ENCODE measurements at regions not wholly inside any gene's neighbourhood (a gene's known extent, or its start where the extent isn't known, plus 50 kb on each side); places are given as distances from the start of the nearest gene placed in this dataset.

DNA sequence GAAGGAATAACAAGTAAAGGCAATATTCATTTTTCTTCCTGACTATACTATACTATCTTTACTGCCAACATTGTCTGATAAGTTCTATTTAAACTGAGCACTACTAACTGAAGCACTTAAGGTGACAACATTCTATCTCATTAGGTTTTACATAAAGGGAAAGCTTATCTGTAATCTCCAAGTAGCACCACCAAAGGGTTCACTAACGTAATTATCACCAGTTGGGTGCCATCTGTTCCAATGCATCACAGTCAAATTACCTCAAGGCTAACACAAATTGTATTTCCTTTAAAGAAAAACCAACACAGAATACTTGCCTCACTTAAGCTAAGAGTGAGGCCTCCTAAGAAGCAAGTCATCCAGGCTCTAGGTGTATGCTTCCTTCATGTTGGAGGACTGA, 453.8 kb downstream of the RAP2B start:
- ChIA-PET CTCF (no interaction called here), POLR2A (no interaction called here)
- H3K36me3 ChIP-seq (ENCODE audit: control insufficient read depth in 2 of 2, extremely low read depth in 1 of 2, insufficient read depth in 1 of 2, low read length in 1 of 2) = no peaks in the 10 kb centered on the region
- WGBS (ENCODE audit: insufficient coverage) = no CpG with 5 or more reads among the region's 1 CpG
- H3K27me3 ChIP-seq (replicated peaks in 1 of 2; ENCODE audit: control insufficient read depth in 2 of 2, extremely low read depth in 1 of 2, insufficient read depth in 2 of 2, low read length in 1 of 2) = no peaks in the 10 kb centered on the region
- Mint-ChIP-seq H3K36me3 (no peaks in the 10 kb centered on the region), H3K4me3 (no peak overlapping the region), H3K9me3 (peaks cover 0 to 5% (median 3%) of the 10 kb centered on the region in 3 donors), H3K27ac (no peak overlapping the region), H3K4me1 (peaks cover 2 to 8% (median 4%) of the 10 kb centered on the region in 3 donors), H3K27me3 (no peaks in the 10 kb centered on the region)
- H3K9me3 ChIP-seq = no peaks in the 10 kb centered on the region
- DNase-seq = no peak
- no peak overlapping the region for H3K27ac ChIP-seq (ENCODE audit: low read length)
- ATAC-seq (replicated peaks in 1 of 4) = no peak
- no peak overlapping the region for H3K4me3 ChIP-seq (ENCODE audit: control insufficient read depth in 1 of 2, extremely low read depth in 1 of 2, low read length in 1 of 2)
- H3K4me1 ChIP-seq (ENCODE audit: control insufficient read depth in 1 of 2, extremely low read depth in 1 of 2, insufficient read depth in 2 of 2, low read length in 2 of 2) = no peaks in the 10 kb centered on the region

DNA sequence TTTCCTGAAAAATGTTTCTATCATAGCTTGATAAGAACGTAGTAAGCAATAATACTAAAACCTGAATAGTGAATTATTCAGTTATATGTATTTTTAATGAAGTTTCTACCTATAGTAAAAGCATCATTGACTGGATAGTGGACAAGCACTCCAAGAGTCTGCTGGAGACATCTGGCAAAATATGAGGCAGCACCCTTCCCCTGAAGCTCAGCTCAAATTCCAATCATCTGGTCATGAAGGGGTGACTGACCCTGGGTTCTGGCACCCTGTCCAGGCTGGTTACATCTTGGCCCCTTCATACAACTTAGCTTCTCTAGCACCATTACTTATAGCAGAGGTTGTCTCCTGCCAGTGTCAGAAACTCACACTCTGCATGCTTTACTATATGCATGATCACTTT, 455.4 kb downstream of the RAP2B start:
- Histone ChIP-seq H3K27me3 (replicated peaks in 1 of 2; ENCODE audit: control insufficient read depth in 2 of 2, extremely low read depth in 1 of 2, insufficient read depth in 2 of 2, low read length in 1 of 2) (no peaks in the 10 kb centered on the region), H3K36me3 (ENCODE audit: control insufficient read depth in 2 of 2, extremely low read depth in 1 of 2, insufficient read depth in 1 of 2, low read length in 1 of 2) (no peaks in the 10 kb centered on the region), H3K27ac (ENCODE audit: low read length) (no peak overlapping the region), H3K4me3 (ENCODE audit: control insufficient read depth in 1 of 2, extremely low read depth in 1 of 2, low read length in 1 of 2) (no peak overlapping the region), H3K4me1 (ENCODE audit: control insufficient read depth in 1 of 2, extremely low read depth in 1 of 2, insufficient read depth in 2 of 2, low read length in 2 of 2) (peaks cover 8 to 13% of the 10 kb centered on the region in 2 experiments), H3K9me3 (no peaks in the 10 kb centered on the region)
- POLR2A ChIA-PET = no interaction called here
- ATAC-seq (replicated peaks in 1 of 4) (no peak), DNase-seq (no peak)
- H3K9me3 Mint-ChIP-seq = peaks cover 0 to 5% (median 3%) of the 10 kb centered on the region in 3 donors
- no peak overlapping the region for H3K27ac Mint-ChIP-seq
- peaks cover 18 to 24% (median 20%) of the 10 kb centered on the region in 3 donors for H3K4me1 Mint-ChIP-seq
- no CpG with 5 or more reads among the region's 1 CpG for WGBS (ENCODE audit: insufficient coverage)
- H3K36me3 Mint-ChIP-seq = no peaks in the 10 kb centered on the region
- H3K4me3 Mint-ChIP-seq = no peak overlapping the region
- no peaks in the 10 kb centered on the region for H3K27me3 Mint-ChIP-seq
- CTCF ChIA-PET = no interaction called here

DNA sequence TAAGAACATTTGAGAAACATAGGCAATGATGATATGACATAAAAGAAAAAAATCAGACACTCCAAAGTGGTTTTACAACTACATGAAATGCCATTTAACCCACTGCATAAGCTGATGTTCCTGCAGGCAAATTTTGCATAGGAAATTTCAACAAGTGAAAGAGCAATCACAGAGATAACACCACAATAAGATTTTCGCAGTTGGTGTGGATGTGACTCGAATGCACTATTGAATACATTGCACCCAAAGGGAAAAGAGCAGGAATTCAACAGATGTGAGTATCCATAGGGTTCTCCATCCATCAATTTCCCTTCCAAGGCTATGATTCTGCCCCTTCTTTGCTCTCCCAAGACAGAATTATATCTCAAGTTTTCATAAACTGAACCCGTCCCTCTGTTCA, 456.1 kb downstream of the RAP2B start:
- Histone ChIP-seq H3K27ac (ENCODE audit: low read length) (no peak overlapping the region), H3K9me3 (no peaks in the 10 kb centered on the region), H3K4me1 (ENCODE audit: control insufficient read depth in 1 of 2, extremely low read depth in 1 of 2, insufficient read depth in 2 of 2, low read length in 2 of 2) (peaks cover 8 to 18% of the 10 kb centered on the region in 2 experiments), H3K4me3 (ENCODE audit: control insufficient read depth in 1 of 2, extremely low read depth in 1 of 2, low read length in 1 of 2) (no peak overlapping the region), H3K27me3 (replicated peaks in 1 of 2; ENCODE audit: control insufficient read depth in 2 of 2, extremely low read depth in 1 of 2, insufficient read depth in 2 of 2, low read length in 1 of 2) (no peaks in the 10 kb centered on the region), H3K36me3 (ENCODE audit: control insufficient read depth in 2 of 2, extremely low read depth in 1 of 2, insufficient read depth in 1 of 2, low read length in 1 of 2) (no peaks in the 10 kb centered on the region)
- peaks cover 0 to 5% (median 3%) of the 10 kb centered on the region in 3 donors for H3K9me3 Mint-ChIP-seq
- no peak overlapping the region for H3K4me3 Mint-ChIP-seq
- H3K36me3 Mint-ChIP-seq = no peaks in the 10 kb centered on the region
- H3K27me3 Mint-ChIP-seq = no peaks in the 10 kb centered on the region
- no peak for DNase-seq
- peaks cover 25 to 30% (median 25%) of the 10 kb centered on the region in 3 donors for H3K4me1 Mint-ChIP-seq
- no peak for ATAC-seq (replicated peaks in 1 of 4)
- H3K27ac Mint-ChIP-seq = no peak overlapping the region
- POLR2A ChIA-PET = no interaction called here
- CTCF ChIA-PET = no interaction called here
- WGBS (ENCODE audit: insufficient coverage) = no CpG with 5 or more reads among the region's 3 CpGs

DNA sequence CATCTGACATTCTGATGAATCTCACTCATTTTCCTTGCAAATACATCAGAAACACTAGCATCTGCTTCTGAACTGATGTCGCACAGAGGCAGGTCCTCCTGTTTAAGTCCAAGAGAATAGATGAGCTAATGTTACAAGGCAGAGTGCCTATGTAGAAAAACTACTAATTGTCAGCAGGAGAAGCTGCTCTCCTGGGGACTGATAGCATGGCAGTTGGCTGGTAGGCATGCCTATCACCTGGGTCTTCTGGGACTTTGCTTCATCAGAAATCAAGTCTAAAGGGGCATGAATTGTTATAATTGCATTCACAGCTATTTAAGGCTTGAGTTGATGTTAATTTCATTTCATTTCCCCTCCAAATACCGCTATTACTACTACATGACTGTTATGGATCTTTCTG, 457.2 kb downstream of the RAP2B start:
- peaks cover 16 to 29% of the 10 kb centered on the region in 2 experiments for H3K4me1 ChIP-seq (ENCODE audit: control insufficient read depth in 1 of 2, extremely low read depth in 1 of 2, insufficient read depth in 2 of 2, low read length in 2 of 2)
- Mint-ChIP-seq H3K36me3 (no peaks in the 10 kb centered on the region), H3K27me3 (no peaks in the 10 kb centered on the region), H3K9me3 (peaks cover 0 to 5% (median 3%) of the 10 kb centered on the region in 3 donors), H3K4me1 (peaks cover 35 to 38% (median 36%) of the 10 kb centered on the region in 3 donors), H3K27ac (no peak overlapping the region), H3K4me3 (no peak overlapping the region)
- DNase-seq (no peak), ATAC-seq (replicated peaks in 1 of 4) (no peak)
- H3K36me3 ChIP-seq (ENCODE audit: control insufficient read depth in 2 of 2, extremely low read depth in 1 of 2, insufficient read depth in 1 of 2, low read length in 1 of 2) = no peaks in the 10 kb centered on the region
- no CpG with 5 or more reads among the region's 2 CpGs for WGBS (ENCODE audit: insufficient coverage)
- no peaks in the 10 kb centered on the region for H3K27me3 ChIP-seq (replicated peaks in 1 of 2; ENCODE audit: control insufficient read depth in 2 of 2, extremely low read depth in 1 of 2, insufficient read depth in 2 of 2, low read length in 1 of 2)
- no peaks in the 10 kb centered on the region for H3K9me3 ChIP-seq
- no peak overlapping the region for H3K27ac ChIP-seq (ENCODE audit: low read length)
- POLR2A ChIA-PET = no interaction called here
- no peak overlapping the region for H3K4me3 ChIP-seq (ENCODE audit: control insufficient read depth in 1 of 2, extremely low read depth in 1 of 2, low read length in 1 of 2)
- CTCF ChIA-PET = no interaction called here

DNA sequence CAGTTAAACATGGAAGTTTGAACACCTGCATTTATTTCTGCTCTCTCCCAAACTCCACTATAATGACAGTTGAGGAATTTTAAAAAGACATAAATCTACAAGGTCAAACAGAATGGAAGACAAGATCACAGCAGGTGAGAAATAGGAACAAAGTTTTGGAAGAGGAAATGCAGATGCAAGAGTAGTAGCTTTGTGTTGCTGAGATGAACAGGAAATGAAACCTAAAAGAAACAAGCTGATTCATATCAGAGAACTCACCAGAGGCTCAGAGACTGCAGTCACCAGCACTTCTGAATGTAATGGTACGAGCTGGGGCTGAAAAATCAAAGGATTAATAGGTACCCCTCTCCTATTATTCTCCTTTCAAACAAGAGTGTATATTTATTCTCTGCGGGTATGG, 459.9 kb downstream of the RAP2B start:
- ATAC-seq (replicated peaks in 1 of 4) = peak; percentile 46 to 83 (median 74)
- DNase-seq = peak in 1 of 35 experiments; percentile 44
- H3K4me3 Mint-ChIP-seq = peak overlapping the region; percentile 47 to 68 (median 52)
- H3K27ac Mint-ChIP-seq = peak overlapping the region; percentile 87 to 88
- H3K27ac ChIP-seq (ENCODE audit: low read length) = peak overlapping the region; percentile 57
- H3K27me3 ChIP-seq (replicated peaks in 1 of 2; ENCODE audit: control insufficient read depth in 2 of 2, extremely low read depth in 1 of 2, insufficient read depth in 2 of 2, low read length in 1 of 2) = no peaks in the 10 kb centered on the region
- POLR2A ChIA-PET = interaction anchor here in 1 of 2 donors (0.6 kb wide), 1 partner anchor 399 kb away, joined by 4 read pairs; no protein-coding TSS in a partner anchor
- no peaks in the 10 kb centered on the region for H3K9me3 ChIP-seq
- H3K27me3 Mint-ChIP-seq = no peaks in the 10 kb centered on the region
- CTCF ChIA-PET = interaction anchor here (0.6 to 1.6 kb wide), 6 partner anchors 9 to 581 kb away, joined by 3 to 6 read pairs (median 3); no protein-coding TSS in a partner anchor
- H3K4me1 ChIP-seq (ENCODE audit: control insufficient read depth in 1 of 2, extremely low read depth in 1 of 2, insufficient read depth in 2 of 2, low read length in 2 of 2) = peaks cover 20 to 40% of the 10 kb centered on the region in 2 experiments
- H3K4me1 Mint-ChIP-seq = peaks cover 49 to 62% (median 58%) of the 10 kb centered on the region in 3 donors
- peaks cover 0 to 5% (median 3%) of the 10 kb centered on the region in 3 donors for H3K9me3 Mint-ChIP-seq
- H3K36me3 ChIP-seq (ENCODE audit: control insufficient read depth in 2 of 2, extremely low read depth in 1 of 2, insufficient read depth in 1 of 2, low read length in 1 of 2) = no peaks in the 10 kb centered on the region
- H3K36me3 Mint-ChIP-seq = no peaks in the 10 kb centered on the region
- WGBS (ENCODE audit: insufficient coverage) = no CpG with 5 or more reads among the region's 2 CpGs
- no peak overlapping the region for H3K4me3 ChIP-seq (ENCODE audit: control insufficient read depth in 1 of 2, extremely low read depth in 1 of 2, low read length in 1 of 2)

DNA sequence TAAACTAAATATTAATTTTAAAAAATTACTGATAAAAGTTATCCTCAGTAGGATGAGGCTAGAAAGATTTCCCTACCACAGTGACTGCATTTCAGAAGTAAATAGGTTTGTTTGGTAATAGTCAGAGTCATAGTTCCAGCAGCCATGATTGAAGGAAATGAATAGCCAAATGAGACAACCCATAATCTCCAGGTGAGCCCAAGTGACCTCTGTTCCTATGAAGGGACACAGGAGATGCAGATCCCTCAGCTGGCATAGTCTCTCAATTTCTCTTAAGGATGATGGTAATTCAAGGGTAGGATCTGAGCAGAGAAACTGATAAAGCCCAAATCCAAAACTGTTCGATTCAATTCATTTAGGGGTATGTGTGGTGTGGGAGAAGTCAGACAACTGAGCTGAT, 461.8 kb downstream of the RAP2B start:
- POLR2A ChIA-PET = no interaction called here
- CTCF ChIA-PET = interaction anchor here in 1 of 2 donors (1.3 kb wide), 1 partner anchor 458 kb away, joined by 4 read pairs; no protein-coding TSS in a partner anchor
- no peaks in the 10 kb centered on the region for H3K9me3 ChIP-seq
- H3K36me3 ChIP-seq (ENCODE audit: control insufficient read depth in 2 of 2, extremely low read depth in 1 of 2, insufficient read depth in 1 of 2, low read length in 1 of 2) = no peaks in the 10 kb centered on the region
- no peaks in the 10 kb centered on the region for H3K27me3 Mint-ChIP-seq
- peak overlapping the region; percentile 69 for H3K27ac ChIP-seq (ENCODE audit: low read length)
- WGBS (ENCODE audit: insufficient coverage) = no CpG with 5 or more reads among the region's 1 CpG
- peak overlapping the region; percentile 96 for H3K27ac Mint-ChIP-seq
- no peak overlapping the region for H3K4me3 ChIP-seq (ENCODE audit: control insufficient read depth in 1 of 2, extremely low read depth in 1 of 2, low read length in 1 of 2)
- H3K9me3 Mint-ChIP-seq = peaks cover 0 to 5% (median 3%) of the 10 kb centered on the region in 3 donors
- no peaks in the 10 kb centered on the region for H3K27me3 ChIP-seq (replicated peaks in 1 of 2; ENCODE audit: control insufficient read depth in 2 of 2, extremely low read depth in 1 of 2, insufficient read depth in 2 of 2, low read length in 1 of 2)
- DNase-seq (no peak), ATAC-seq (replicated peaks in 1 of 4) (no peak)
- peaks cover 20 to 51% of the 10 kb centered on the region in 2 experiments for H3K4me1 ChIP-seq (ENCODE audit: control insufficient read depth in 1 of 2, extremely low read depth in 1 of 2, insufficient read depth in 2 of 2, low read length in 2 of 2)
- H3K4me1 Mint-ChIP-seq = peaks cover 62 to 75% (median 69%) of the 10 kb centered on the region in 3 donors
- H3K36me3 Mint-ChIP-seq = no peaks in the 10 kb centered on the region
- H3K4me3 Mint-ChIP-seq = peak overlapping the region in 2 of 3 donors; percentile 13 to 67

All from T-cell (primary cell).